Left cardiac atrium (tissue), 4 donors: ENCODE measurements at regions not wholly inside any gene's neighbourhood (a gene's known extent, or its start where the extent isn't known, plus 50 kb on each side); places are given as distances from the start of the nearest gene placed in this dataset.

Experiments
- ATAC-seq, 2 donors: fragments of 200-7000 bp; cut with Tn5 transposase; one replicate each; pipeline ENCODE4 v1.9.1; 2020; ENCODE audit warnings: mild to moderate bottlenecking in 2 of 2, moderate library complexity in 2 of 2
- DNase-seq: peaks from one replicate; pipeline ENCODE4 v3.0.0-alpha.2; 2020
- intact Hi-C, 2 donors: fragments of 100-400 bp; cut with DNase I; formaldehyde crosslinking; loops; one replicate each; pipeline versions ENCODE4 v1.14.1 to v1.15.1; 2022 to 2023
- donor health status: DM: no; HTN: yes; CAD: no.
- donor health status: DM: no; HTN: yes; CAD: no; lungs with severe emphysema.
- donor health status: DM: yes; HTN: yes; CAD: no.
- donor health status: Dilated cardiomyopathy.

DNA sequence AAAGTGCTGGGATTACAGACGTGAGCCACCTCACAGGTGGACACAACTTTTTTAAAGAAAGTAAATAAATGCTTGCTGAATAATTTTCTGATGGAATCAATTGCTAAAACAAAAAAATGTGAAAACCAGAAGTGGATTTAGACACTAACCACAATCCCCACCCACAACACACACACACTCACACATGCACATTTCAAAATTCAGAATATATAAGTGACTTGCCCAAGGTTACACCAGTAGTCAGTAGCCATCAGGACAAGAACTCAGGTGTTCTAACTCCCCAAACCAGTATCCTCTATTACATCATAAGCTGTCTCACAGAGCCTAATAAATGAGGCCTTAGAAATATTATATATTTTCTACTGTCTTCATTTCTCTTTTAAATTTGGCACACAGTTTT is 1923.6 kb upstream of the PIK3C3 start:
- DNase-seq (no peak), ATAC-seq (no peak)

DNA sequence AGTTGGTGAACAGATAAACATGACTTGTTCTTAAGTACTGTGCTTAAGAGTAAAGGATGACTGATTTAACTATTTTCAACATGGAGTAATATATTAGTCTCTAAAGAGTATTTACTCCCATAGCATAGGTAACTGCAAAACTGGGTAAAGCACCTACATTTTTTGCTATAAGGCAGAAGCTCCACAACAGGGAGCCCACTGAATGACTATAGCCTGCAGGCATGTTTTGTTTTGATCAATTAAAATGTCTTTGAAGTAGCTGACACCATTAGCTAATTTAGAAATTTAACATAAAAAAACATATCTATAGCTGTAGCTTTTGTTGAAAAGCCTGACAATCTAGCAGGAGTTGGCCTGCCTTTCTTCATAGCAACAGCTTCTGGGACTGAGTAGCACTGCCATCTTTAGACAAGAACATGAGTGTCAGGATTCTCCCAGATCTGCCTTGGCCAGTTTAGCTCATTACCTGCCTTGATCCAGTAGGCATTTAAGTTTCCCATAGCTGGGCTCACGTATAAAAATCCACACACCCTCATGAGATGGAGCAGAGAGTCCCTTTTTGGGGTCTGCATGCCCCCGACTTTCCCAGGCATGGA is 1935.1 kb upstream of the PIK3C3 start:
- intact Hi-C loops = no loop called here
- ATAC-seq (no peak), DNase-seq (no peak)

More for the DNA sequence above, 1923.6 kb upstream of the PIK3C3 start:
- intact Hi-C loops = no loop called here

DNA sequence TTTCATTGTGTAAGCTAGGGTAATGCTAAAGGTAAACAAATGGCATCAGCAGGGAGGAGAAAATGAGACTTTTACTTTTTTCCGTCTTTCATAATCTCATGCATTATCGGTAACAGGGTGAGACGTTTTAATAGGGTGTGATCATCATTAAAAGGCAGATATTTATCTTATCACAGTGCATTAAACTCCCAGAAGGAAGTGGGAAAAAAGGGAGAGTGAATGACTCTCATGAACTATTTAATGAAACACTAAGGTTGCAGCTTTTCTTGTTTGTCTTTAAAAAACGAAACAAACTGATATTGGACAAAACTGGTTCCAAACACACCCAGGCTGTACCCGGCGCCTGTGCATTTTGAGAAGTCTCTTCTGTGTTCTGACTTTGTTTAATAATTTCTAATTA is 1936.8 kb upstream of the PIK3C3 start:
- no peak for DNase-seq
- intact Hi-C loops = no loop called here
- no peak for ATAC-seq

DNA sequence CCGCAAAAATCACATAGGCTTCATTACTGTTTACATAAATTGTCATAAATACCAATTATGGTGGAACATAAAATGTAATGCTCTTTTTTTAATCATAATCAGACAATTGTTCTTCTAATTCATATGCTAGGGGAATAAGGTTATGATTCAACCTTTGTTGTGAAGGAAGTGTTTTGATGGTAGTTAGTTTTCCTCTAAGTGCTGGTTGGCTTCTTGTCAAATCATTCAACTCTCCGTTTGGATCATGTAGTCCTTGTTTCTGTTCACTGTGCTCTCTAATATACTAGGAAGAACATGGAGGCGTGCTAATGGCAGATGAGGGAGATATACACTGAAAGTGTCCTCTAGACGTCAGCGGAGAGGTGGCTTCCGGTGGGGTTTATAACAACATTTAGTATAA is 1938.0 kb upstream of the PIK3C3 start:
- intact Hi-C loops = no loop called here

DNA sequence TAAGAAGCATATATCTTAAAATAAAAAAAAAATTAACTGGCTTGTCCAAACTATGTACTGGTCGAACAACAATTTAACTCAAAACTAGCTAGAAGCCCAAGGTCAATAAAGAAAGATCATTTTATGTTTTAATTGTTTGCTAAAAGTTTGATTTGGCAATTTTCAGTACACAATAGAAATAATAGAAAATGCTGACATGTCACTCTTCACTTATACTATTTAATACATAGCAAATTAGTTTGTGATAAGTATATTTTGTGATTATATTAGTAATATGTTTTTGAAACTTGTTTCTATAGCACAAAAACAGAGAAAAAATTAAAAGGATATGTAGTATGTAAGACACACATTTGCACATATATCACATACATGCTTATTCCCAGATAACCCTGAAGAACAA is 1938.6 kb upstream of the PIK3C3 start:
- DNase-seq (no peak), ATAC-seq (no peak)
- intact Hi-C loops = no loop called here

More for the DNA sequence above, 1938.0 kb upstream of the PIK3C3 start:
- ATAC-seq (no peak), DNase-seq (no peak)

DNA sequence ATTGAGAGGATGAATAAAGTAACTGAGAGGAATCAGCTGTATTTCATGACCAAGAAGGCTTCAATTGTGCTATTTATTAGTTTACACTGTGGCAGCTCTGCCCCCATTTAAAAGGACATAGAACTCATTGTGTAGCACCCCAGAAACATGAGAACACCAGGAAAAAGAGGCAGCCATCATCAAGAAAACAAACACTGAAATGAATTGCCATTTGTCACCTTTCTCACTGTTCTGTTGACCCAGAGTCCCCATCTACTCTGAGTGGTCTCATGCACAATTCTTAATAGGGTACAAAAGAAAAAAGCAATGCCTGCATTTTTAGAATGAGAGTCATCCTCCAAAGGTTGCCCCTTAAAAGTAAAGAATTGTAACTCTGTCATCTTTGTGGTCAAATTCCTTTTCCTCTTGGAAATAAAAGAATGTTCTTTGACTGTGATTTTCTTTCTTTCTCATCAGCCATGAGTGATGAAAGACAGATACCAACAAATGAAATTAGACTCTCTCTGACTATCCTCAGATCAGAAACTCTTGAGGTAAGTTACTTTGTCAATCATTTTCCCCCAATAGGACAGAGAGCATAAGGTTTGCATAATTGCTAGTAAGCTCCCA is 1941.9 kb upstream of the PIK3C3 start:
- intact Hi-C loops = no loop called here
- ATAC-seq (no peak), DNase-seq (no peak)

DNA sequence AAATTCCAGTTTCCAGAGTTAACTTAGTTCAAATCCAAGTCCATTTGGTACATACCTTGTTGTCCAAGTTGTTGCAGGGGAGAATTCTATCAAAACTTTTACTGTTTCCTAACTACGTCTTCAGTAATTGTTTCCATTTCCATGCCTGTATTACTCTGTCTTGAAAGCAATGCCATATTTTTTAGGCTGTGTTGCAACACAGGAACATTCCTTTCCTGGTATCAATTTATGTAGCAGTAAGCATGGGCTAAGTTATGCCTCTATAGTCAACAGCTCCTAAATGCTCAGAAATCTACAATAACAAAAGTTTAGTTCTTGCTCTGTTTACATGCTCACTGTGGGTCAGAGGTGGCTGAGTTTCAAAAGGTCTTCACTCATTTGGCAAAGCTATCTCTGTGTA is 1943.8 kb upstream of the PIK3C3 start:
- no peak for DNase-seq
- intact Hi-C loops = no loop called here
- ATAC-seq = no peak

DNA sequence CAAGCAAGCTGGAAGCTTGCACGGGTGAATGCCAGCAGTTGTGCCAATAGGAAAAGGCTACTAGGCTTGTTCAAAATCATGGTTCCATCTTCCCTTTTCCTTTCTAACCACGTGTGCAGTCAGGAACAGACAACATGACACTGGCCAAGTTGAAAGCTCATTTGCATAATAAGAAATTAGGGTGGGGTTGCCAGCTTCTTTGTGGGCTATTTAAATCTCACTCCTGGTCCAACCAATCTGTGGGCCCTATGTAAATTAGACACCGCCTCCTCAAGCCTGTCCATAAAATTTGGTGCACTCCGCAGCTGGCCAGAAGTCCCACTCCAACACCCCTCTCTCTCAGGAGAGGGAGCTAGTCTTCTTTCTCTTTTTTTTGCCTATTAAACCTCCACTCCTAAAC is 1948.4 kb upstream of the PIK3C3 start:
- intact Hi-C loops = no loop called here
- DNase-seq (no peak), ATAC-seq (no peak)

DNA sequence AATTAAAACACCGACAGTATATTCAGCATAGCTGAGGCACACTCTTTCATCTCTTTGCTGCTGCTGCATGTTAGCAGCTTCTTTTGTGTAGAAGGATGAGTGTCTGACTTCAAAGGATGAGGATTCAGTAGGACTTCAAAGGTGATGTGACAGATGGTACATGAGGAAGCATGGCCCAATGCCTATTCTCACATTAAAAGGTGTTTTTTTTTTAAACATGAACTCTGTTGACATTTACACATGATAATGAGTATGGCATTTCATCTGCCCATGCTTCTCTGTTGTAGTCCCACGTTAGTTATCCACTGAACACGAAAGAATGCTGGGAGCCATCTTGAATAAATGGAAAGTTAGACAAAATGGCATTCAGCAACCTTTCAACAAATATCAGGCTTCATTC is 1950.8 kb upstream of the PIK3C3 start:
- intact Hi-C loops = no loop called here
- no peak for ATAC-seq

DNA sequence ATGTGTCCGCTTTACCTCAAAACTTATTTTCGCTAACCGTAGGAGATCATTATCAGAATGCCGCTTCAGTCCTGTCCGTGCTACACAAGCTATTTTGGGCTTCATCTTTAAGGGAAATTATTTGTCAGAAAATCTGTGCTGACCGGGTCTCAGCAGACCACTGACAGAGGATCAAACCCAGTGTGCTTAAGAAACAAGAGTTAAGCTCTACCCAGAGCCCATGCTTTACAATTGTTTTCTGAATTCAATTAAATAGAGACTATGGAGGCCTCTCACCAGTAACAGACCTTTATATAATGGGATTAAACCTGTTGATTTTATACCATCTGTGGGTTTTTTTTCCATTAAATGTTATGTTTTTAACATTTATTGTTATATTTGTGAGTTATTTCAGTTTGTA is 1956.7 kb upstream of the PIK3C3 start:
- intact Hi-C loops = no loop called here

More for the DNA sequence above, 1950.8 kb upstream of the PIK3C3 start:
- DNase-seq = no peak

DNA sequence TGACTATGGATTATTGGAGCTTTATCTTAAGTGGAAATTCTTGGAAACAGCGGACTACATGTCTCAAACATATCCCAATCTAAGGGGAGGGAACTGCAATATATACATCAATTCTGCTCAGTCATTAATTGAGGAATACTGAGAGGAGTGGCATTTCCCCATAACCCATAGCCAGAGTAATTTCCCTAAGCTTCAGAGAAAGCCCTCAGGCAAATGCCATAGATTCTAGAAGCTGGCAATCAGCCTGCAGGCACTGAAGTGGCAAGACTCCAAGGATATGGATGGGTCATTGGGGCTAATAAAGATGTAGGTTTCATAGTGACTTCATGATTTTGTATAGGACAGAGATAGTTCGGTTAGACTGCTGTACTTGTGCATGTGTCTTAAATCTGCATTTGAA is 1960.5 kb upstream of the PIK3C3 start:
- no peak for ATAC-seq
- intact Hi-C loops = no loop called here

More for the DNA sequence above, 1956.7 kb upstream of the PIK3C3 start:
- DNase-seq (no peak), ATAC-seq (no peak)

DNA sequence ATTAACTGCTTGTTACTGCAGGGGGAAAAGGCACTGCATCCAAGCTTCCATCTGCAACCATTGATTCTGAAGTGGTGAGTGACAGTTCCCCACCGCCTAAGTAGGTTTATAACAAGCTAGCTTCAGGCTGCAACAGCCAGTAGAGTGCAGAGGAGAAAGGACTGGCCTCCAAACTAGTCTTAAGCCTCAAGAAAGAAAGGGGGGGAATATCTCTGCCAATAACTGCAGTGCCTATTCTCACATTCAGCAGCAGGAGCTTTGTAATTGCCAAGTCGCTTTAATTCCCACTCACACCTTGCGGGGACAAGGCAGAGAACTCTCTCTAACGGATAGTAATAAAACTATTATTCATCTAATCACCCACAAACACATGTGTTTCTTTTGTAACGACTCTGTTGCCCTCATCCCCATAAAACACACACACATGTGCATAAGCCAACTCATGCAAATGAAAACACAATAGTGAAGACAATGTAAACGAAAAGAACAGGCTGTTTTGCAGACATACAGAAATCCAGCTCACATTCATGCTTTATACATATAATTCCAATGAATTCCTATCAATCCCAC is 1963.3 kb upstream of the PIK3C3 start:
- DNase-seq (no peak), ATAC-seq (no peak)
- intact Hi-C loops = no loop called here

More for the DNA sequence above, 1960.5 kb upstream of the PIK3C3 start:
- no peak for DNase-seq

DNA sequence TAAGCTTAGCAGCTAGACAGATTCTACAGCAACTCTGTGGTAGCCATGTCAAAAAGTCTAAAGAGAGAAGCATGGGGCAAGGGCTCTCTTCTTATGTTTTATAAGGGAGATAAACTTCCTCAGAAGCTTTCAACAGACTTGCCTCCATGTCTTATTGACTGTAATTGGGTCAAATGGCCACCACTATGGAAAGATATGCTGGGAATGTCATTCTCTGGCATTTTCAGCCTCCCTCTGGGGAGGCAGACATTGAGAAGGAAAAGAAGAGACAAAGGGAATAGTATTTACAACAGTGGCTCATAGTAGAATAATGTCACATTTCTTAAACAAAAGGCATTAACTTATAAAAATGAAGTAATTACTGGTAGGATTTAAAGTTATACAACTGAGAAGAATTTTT is 1964.5 kb upstream of the PIK3C3 start:
- intact Hi-C loops = no loop called here
- ATAC-seq (no peak), DNase-seq (no peak)

DNA sequence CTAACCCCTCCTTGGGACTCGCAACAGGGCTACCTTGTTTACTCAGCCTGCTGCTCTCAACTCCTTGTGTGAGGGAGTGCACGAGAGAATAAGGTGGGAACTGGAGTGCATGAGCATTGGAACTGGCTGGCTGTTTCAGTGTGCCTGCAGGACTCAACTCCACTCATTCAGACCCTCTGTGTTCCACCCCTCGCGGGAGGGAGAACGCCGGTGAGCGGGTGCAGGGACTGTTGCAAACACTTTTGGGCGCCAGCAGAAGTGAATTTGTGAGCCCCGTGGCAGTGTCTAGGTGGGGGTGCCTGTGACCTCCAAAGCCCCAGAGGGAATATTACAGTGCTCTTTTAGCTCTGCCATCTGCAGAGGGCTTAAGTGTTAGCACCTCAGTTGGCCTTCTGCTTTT is 1978.3 kb upstream of the PIK3C3 start:
- intact Hi-C loops = no loop called here
- no peak for ATAC-seq
- no peak for DNase-seq

DNA sequence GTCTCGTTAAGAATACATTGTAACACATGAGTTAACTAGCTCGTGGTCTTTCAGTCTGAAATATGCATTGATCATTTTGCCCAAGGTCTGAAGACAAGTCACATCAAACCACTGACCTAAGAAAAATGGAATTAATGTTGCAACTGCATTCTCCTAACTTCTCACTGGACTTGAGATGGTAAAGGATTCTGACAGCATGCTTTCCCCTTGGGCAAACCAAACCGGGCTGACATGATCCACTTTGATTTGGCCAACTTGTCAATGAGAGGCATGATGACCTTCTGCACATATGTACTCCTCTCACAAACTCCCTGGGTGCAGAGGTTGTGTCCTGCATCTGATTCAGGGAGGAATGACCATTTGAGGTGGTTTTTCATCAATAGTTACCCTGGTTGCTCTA is 1982.5 kb upstream of the PIK3C3 start:
- ATAC-seq = no peak
- no peak for DNase-seq
- intact Hi-C loops = no loop called here

DNA sequence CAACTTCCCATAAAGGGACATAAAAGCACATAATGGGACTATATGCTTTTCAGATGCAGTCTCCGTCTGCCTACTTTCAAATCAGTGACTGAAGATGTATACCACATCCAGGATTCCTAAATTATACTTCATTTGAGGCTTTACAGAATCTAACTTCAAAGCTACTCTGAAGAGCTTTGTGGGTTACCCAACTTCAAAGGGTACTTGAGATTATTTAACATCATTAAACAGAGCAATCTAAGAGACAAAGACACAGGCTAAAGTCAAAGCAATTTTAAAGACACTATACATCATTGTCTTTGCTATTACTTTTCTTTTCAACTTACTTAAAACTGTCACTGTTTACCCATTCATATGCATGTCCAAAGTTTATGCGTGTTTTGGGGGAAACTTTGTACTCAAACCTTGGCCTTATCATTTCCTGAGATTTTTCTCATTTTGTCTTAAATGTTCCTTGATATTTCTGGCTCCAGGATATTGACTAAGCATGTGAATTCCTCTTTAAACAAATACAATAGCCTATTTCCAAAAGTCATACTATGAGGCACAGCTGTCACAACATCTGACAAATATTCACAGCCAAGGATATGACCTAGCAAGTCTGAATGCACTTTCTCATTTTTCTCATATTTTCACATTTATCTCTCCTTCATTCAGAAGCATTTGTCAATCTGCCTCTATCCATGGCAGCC is 1985.1 kb upstream of the PIK3C3 start:
- DNase-seq (no peak), ATAC-seq (no peak)
- intact Hi-C loops = no loop called here

DNA sequence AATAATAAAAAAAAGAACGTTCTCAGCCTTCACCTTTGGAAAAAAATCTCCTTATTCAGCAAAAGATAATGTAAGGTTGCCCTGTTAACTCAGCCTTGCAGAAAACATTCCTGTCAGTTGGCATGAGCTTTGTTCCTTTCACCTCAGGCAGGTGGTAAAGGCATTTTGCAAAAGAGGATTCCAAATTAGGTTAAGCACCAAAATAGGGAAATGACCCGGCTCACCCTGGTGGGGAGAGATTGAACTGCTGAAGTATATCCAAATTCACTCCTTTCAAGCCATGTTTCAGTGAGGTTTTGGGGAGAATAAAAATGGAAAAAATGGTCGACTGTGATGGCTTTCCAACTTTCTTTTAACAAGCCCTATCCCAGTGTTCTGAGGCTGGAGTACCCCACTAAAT is 1988.8 kb upstream of the PIK3C3 start:
- ATAC-seq (no peak), DNase-seq (no peak)
- intact Hi-C loops = no loop called here

DNA sequence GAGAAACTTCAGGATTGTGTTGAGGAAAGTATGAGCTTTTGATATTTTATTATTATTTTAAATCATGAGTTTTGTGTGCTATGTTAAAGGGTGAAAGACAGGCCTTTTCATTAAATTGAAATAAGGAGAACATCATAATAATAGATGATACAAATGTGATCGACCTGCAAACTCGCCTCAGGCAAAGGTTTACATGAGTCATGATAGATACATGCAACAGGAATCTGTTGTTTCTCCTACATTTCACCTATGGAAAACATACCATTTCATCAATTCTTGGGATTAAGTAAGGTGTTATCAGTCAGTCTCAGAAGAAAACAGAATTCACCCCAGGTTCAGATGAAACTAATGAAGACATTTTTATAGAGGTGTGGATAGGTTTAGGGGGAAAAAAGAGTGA is 1992.5 kb upstream of the PIK3C3 start:
- intact Hi-C loops = no loop called here
- no peak for ATAC-seq

DNA sequence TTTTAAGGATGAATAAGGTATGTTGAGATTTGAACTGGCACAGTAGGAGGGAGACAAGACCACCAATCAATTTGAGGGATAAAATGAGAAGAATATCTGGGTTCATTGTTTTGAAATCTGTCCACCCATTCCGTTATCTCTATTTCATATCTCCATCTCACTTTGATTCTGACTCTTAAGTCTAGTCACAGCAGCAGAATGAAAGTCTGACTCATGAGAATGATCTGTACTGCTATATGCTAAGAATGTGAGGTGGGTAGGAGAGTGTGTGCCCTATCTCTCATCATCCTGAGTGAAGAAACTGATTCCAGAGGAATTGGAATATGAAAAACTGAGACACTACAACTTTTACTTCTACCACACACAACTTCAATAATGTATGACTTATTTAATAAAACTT is 1994.5 kb upstream of the PIK3C3 start:
- intact Hi-C loops = no loop called here
- ATAC-seq (no peak), DNase-seq (no peak)

More for the DNA sequence above, 1992.5 kb upstream of the PIK3C3 start:
- DNase-seq = no peak

DNA sequence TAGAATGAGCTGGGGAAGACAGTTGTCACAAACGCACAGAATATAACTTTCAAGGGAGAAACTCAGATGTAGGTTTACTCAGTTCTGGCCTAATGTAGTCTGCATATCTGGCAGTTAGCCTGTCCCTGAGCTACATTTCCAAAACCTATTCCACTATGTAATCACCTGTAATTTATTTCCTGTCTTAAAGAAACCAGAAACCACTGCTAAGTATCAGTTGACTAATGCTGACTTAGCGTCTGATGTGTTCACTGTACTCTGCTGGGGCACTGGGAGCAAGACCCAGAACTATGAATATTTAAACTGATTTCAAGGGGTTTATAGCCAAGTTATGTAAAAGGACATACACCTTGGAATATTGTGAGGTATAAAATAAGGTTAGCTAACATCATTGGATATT is 1995.2 kb upstream of the PIK3C3 start:
- ATAC-seq (no peak), DNase-seq (no peak)
- intact Hi-C loops = no loop called here

DNA sequence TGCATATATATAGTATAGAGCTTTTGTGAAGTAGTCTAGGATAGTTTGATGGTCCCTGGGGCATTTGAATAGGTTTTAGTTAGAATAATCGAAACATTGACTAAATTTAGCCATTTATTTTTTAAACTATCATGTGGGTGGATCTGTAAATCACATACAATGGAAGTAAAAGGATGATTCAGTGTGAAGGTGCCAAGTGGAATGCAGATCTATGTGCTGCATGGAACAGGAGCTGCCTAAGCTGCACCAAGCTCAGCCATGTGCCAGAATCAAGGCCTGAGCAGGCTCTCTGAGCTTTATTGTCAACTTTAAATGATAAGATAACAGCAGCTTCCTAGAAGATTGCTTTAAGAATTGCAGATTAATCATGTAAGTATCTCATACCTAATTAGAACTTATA is 1996.2 kb upstream of the PIK3C3 start:
- ATAC-seq = no peak
- intact Hi-C loops = no loop called here
- no peak for DNase-seq
